ENCODE measurements at regions not wholly inside any gene's neighbourhood (a gene's known extent, or its start where the extent isn't known, plus 50 kb on each side); places are given as distances from the start of the nearest gene placed in this dataset.

DNA sequence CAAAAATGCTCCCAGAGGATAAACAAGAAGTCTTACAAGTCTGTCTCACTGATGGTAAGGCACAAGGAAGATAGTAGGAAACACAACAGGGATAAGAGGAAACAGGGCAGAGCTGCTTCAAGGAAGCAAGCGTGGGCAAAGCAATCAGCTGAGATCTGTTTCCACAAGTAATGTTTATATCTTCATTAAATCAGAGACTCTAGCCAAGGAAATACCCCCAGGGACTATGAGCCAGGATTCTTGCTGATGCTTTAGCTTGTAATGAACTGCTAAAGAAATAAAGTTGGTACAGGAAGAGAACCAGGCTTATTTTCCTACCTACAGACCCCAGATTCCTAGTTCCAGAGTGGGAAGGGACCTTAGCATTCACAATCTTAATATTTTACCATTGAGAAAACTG is 112.7 kb upstream of the C3orf80 start:
- H3K9me3 ChIP-seq (ENCODE audit: low read depth, low read length), result no peaks in the 10 kb centered on the region
- no peaks in the 10 kb centered on the region for H3K36me3 ChIP-seq (ENCODE audit: insufficient read depth, low read length)
- no peak overlapping the region for H3K4me3 ChIP-seq (ENCODE audit: insufficient read depth, low read length)
- H3K27ac ChIP-seq (ENCODE audit: low read depth, low read length), result no peak overlapping the region
- peaks cover 6% of the 10 kb centered on the region for H3K4me1 ChIP-seq (ENCODE audit: insufficient read depth, low read length)
- no peaks in the 10 kb centered on the region for H3K79me2 ChIP-seq (ENCODE audit: insufficient read depth, low read length)
- no peak for DNase-seq (ENCODE audit: insufficient read length, low spot score, missing footprints)
- peaks cover 11% of the 10 kb centered on the region for H3K27me3 ChIP-seq (ENCODE audit: insufficient read depth, low read length)
- H3K4me2 ChIP-seq (ENCODE audit: insufficient read depth, low read length), result no peak overlapping the region
- TF ChIP-seq CTCF (IDR thresholded peaks at IDR 0.05; ENCODE audit: extremely low read depth, low read depth, low read length), result no peak
- no peak overlapping the region for H2AFZ ChIP-seq (ENCODE audit: low read length)
- H4K20me1 ChIP-seq (ENCODE audit: insufficient read depth, low read length), result no peaks in the 10 kb centered on the region

DNA sequence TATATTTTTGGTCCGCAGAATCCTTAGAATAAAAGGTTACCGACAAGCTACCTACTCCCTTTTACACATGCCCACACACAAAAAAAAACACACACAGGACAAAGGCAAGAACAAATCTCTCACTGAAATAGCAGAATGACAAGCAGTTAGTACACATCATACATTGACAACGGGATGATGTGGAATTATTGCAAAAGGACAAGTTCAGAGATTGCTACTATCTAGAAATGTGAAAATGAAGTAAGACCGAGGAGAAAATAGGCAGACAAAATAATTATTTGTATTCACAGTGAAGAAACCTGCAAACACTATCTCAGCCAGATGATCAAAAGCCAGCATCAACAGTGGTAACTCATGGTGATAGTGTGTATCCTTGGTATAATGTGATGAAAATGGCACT is 112.2 kb upstream of the C3orf80 start:
- Histone ChIP-seq H3K4me3 (ENCODE audit: insufficient read depth, low read length) (no peak overlapping the region), H2AFZ (ENCODE audit: low read length) (no peak overlapping the region)

DNA sequence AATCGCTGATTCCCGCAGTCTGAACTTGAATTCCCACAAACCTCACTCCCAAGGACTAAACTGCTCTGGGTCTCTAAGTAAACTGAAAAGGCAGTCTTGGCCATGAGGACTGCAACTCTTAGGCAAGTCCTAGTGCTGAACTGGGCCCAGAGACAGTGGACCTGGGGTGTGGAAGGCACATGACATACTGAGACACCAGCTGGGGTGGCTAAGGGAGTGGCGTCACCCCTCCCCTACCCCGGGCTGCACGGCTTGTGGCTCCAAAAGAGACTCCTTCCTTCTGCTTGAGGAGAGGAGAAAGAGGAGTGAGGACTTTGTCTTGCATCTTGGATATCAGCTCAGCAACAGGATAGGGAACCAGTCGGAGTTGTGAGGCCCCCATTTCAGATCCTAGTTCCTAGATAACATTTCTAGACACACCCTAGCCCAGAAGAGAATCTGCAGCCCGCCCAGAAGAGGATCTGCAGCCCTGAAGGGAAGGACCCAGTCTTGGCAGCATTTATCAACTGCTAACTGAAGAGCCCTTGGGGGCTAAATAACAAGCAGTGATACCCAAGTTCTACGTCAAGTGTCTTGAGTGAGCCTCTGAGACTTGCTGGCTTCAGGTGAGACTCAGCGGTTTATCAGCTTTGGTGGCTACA is 110.7 kb upstream of the C3orf80 start:
- H3K36me3 ChIP-seq (ENCODE audit: insufficient read depth, low read length), result no peaks in the 10 kb centered on the region
- no peak for DNase-seq (ENCODE audit: insufficient read length, low spot score, missing footprints)
- H3K4me1 ChIP-seq (ENCODE audit: insufficient read depth, low read length), result peaks cover 6% of the 10 kb centered on the region
- H3K9me3 ChIP-seq (ENCODE audit: low read depth, low read length), result no peaks in the 10 kb centered on the region
- no peak for TF ChIP-seq CTCF (IDR thresholded peaks at IDR 0.05; ENCODE audit: extremely low read depth, low read depth, low read length)
- H2AFZ ChIP-seq (ENCODE audit: low read length), result no peak overlapping the region
- H4K20me1 ChIP-seq (ENCODE audit: insufficient read depth, low read length), result no peaks in the 10 kb centered on the region
- no peak overlapping the region for H3K4me3 ChIP-seq (ENCODE audit: insufficient read depth, low read length)
- H3K27ac ChIP-seq (ENCODE audit: low read depth, low read length), result no peak overlapping the region
- peaks cover 11% of the 10 kb centered on the region for H3K27me3 ChIP-seq (ENCODE audit: insufficient read depth, low read length)
- H3K79me2 ChIP-seq (ENCODE audit: insufficient read depth, low read length), result no peaks in the 10 kb centered on the region
- no peak overlapping the region for H3K4me2 ChIP-seq (ENCODE audit: insufficient read depth, low read length)

More for the DNA sequence above, 112.2 kb upstream of the C3orf80 start:
- Histone ChIP-seq H3K36me3 (ENCODE audit: insufficient read depth, low read length) (no peaks in the 10 kb centered on the region), H3K4me2 (ENCODE audit: insufficient read depth, low read length) (no peak overlapping the region), H3K79me2 (ENCODE audit: insufficient read depth, low read length) (no peaks in the 10 kb centered on the region), H3K4me1 (ENCODE audit: insufficient read depth, low read length) (peaks cover 6% of the 10 kb centered on the region), H3K9me3 (ENCODE audit: low read depth, low read length) (no peaks in the 10 kb centered on the region), H4K20me1 (ENCODE audit: insufficient read depth, low read length) (no peaks in the 10 kb centered on the region), H3K27ac (ENCODE audit: low read depth, low read length) (no peak overlapping the region), H3K27me3 (ENCODE audit: insufficient read depth, low read length) (peaks cover 11% of the 10 kb centered on the region)
- TF ChIP-seq CTCF (IDR thresholded peaks at IDR 0.05; ENCODE audit: extremely low read depth, low read depth, low read length), result no peak
- peak; percentile 46 for DNase-seq (ENCODE audit: insufficient read length, low spot score, missing footprints)

GRCh38 chr3:160115387-160115786 is 109.8 kb upstream of the C3orf80 start:
- no peak overlapping the region for H2AFZ ChIP-seq (ENCODE audit: low read length)
- no peaks in the 10 kb centered on the region for H3K79me2 ChIP-seq (ENCODE audit: insufficient read depth, low read length)
- H3K9me3 ChIP-seq (ENCODE audit: low read depth, low read length), result no peaks in the 10 kb centered on the region
- no peak overlapping the region for H3K4me3 ChIP-seq (ENCODE audit: insufficient read depth, low read length)
- H3K4me1 ChIP-seq (ENCODE audit: insufficient read depth, low read length), result peaks cover 6% of the 10 kb centered on the region
- no peaks in the 10 kb centered on the region for H4K20me1 ChIP-seq (ENCODE audit: insufficient read depth, low read length)
- no peaks in the 10 kb centered on the region for H3K36me3 ChIP-seq (ENCODE audit: insufficient read depth, low read length)
- peaks cover 11% of the 10 kb centered on the region for H3K27me3 ChIP-seq (ENCODE audit: insufficient read depth, low read length)
- H3K4me2 ChIP-seq (ENCODE audit: insufficient read depth, low read length), result no peak overlapping the region
- H3K27ac ChIP-seq (ENCODE audit: low read depth, low read length), result no peak overlapping the region
- TF ChIP-seq CTCF (IDR thresholded peaks at IDR 0.05; ENCODE audit: extremely low read depth, low read depth, low read length), result no peak
- DNase-seq (ENCODE audit: insufficient read length, low spot score, missing footprints), result no peak

All from osteoblast (primary cell).